Kasumi-1 (cell line): ENCODE measurements at regions not wholly inside any gene's neighbourhood (a gene's known extent, or its start where the extent isn't known, plus 50 kb on each side); places are given as distances from the start of the nearest gene placed in this dataset.
"Not testable (repeated sequence)": the region's sequence is repeated elsewhere in the genome, so short reads cannot be mapped to it uniquely, and the experiment has no call there.

Source experiments
- DNase-seq, 2 experiments: peaks; one replicate each; lab custom pipeline; 2025; lab: John Stamatoyannopoulos, UW

- DNase-seq: no peak
Observed at GRCh38 chr1:118459871-118460270, 274.8 kb upstream of the SPAG17 start.

DNA sequence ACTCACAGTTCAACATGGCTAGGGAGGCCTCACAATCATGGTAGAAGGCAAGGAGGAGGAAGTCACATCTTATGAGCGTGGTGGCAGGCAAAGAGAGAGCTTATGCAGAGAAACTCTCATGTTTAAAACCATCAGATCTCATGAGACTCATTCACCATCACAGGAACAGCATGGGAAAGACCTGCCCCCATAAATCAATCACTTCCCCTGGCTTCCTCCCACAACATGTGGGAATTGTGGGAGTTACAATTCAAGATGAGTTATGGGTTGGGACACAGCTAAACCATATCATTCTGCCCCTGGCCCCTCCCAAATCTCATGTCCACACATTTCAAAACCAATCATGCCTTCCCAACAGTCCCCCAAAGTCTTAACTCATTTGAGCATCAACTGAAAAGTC, 268.8 kb upstream of the SPAG17 start:
- DNase-seq: not testable (repeated sequence)

DNA sequence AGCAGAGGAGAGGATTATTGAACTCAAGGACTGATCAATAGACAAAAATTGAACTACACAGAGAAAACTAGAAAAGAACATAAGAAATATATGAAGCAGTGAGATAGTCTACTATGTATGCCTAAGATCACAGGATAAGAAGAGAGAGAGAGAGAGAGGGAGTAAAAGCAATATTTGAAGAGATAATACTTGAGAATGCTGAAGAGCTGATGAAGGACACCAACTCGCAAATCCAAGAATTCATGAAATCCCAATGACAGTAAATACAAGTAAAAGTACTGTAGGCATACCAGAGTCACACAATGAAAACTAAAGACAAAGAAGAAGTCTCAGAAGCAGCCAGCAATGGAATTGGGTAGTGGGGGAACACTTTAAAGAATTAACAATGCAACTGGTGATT, 260.1 kb upstream of the SPAG17 start:
- no peak for DNase-seq

DNA sequence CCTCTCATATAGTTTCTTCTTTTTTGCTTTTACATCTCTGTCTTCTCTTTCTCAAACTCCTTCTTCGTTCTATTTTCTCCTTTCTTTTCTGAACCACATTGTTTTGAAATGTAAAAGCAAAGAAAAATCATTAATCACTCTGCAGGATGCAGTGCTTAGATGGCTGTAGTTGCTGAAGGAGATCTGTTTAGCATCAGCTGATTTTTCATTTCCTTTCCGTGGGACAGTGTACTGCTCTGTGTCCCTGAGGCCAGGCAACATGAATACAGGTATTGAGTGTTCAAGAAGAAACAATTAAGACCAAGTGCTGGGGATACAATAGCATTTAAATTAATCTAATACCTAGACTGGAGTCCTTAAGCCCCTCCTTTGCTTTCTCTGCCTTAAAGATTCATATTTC, 257.2 kb upstream of the SPAG17 start:
- no peak for DNase-seq

- no peak for DNase-seq
Observed at GRCh38 chr1:118437664-118438063, 252.6 kb upstream of the SPAG17 start.

- DNase-seq: peak in 1 of 2 experiments; percentile 10
Observed at GRCh38 chr1:118429856-118430255, 244.8 kb upstream of the SPAG17 start.

GRCh38 chr1:118421868-118422350, 236.9 kb upstream of the SPAG17 start:
- no peak for DNase-seq

- DNase-seq: no peak
Observed at GRCh38 chr1:118404024-118404423, 219.0 kb upstream of the SPAG17 start.

DNA sequence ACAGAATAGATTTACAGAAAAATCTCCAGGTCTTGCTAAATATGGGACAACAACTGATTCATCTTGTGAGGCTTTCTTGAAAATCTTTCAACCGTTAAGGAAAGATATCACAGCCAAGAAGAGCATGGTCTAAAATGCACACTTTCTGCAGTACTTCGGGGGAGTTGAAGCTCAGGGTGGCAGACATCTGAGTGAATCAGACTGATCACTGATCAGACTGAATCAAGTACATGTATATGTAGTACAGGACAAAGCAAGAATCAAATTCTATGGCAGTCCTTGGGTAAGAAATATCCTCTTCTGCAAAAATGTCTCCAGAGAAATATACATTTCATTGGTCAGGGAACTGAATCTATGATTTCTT, 212.4 kb upstream of the SPAG17 start:
- no peak for DNase-seq

DNA sequence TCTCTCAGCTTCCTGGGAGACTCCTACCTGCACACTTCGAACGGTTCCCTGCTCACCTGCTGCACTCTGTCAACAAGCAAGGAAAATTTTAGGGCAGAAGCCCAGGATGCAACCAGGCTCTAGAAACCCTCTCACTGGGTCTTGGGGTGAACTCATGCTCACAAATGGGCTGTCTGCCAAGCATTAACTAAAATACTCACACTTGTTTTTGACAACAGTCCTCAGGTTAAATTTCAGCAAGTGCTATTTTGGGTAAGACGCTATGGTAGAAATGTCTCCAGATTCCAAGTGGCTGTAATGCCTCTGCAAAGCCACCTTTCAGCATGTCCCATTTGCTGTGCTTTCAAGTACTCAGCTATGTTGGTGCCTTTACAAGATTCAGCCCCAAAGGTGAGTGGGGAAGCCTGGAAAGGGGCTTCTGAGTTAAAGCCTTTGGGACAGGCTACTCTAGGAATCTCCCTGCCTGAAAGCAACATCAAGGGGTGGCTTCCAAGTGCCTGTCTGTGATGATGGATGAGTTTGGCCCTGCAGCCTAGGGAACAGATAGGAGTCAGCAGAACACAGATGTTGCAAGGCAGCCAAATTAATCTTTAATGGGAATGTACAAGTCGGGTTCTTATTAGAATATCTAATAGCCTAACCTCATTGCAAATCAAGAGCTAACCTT, 211.9 kb upstream of the SPAG17 start:
- no peak for DNase-seq

DNA sequence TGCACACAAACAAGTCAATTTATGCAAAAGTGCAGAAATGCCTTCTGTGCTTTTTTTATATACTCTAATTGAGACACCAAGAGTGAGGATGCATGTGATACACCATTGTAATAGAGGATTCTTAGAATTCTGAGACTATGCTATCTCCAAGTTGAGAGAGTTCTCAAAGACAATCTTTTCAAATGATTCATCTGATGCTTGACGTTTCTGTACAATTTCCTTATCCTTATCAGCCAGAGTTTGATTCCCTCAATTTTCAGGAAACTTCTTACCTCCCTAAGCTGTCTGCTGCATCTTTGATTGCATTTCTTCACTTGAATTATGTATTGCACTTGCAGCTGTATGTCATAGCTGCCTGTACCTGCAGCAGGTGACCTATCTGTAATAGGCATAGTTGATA, 211.3 kb upstream of the SPAG17 start:
- DNase-seq: no peak

DNA sequence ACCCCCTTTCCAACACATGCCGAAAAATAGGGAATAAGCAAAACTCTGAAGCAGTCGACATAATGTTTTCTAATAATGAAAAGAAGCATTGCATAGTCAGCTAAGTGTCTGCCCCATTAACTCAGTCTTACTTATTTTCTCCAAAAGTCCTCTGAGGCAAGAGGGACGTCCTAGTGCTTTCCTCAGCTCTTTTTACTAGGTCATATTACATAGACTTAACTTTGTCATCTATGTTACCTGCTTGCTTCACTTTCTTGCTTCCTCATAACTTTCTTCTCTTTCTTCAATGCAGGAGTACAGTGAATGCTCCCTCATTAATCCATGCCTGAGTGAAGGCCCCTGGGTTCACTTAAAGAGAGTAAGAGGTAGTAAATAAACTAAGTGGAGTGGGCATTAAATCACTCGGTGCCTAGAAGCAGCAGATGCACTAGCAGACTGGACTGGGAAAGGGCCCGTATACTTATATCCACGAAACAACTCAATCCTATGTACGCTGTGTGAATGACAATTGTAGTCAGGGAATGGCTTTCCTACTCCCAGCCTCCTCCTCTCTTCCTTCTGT, 210.5 kb upstream of the SPAG17 start:
- DNase-seq: no peak

- DNase-seq: no peak
Observed at GRCh38 chr1:118390955-118391354, 205.9 kb upstream of the SPAG17 start.

- DNase-seq: no peak
Observed at GRCh38 chr1:118388301-118388959, 203.4 kb upstream of the SPAG17 start.

GRCh38 chr1:118381197-118381869, 196.3 kb upstream of the SPAG17 start:
- no peak for DNase-seq

DNA sequence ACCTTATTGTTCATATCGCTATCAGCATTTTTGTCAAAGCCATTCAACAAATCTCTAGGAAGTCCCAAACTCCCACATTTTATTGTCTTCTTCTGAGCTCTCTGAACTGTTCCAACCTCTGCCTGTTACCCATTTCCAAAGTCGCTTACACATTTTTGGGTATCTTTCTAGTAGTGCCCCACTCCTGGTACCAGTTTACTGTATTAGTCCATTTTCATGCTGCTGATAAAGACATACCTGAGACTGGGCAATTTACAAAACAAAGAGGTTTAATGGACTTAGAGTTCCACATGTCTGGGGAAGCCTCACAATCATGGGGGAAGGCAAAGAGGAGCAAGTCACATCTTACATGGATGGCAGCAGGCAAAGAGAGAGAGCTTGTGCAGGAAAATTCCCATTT, 192.2 kb upstream of the SPAG17 start:
- not testable (repeated sequence) for DNase-seq

GRCh38 chr1:118371612-118372011, 186.6 kb upstream of the SPAG17 start:
- no peak for DNase-seq

- no peak for DNase-seq
Observed at GRCh38 chr1:118370861-118371260, 185.8 kb upstream of the SPAG17 start.

DNA sequence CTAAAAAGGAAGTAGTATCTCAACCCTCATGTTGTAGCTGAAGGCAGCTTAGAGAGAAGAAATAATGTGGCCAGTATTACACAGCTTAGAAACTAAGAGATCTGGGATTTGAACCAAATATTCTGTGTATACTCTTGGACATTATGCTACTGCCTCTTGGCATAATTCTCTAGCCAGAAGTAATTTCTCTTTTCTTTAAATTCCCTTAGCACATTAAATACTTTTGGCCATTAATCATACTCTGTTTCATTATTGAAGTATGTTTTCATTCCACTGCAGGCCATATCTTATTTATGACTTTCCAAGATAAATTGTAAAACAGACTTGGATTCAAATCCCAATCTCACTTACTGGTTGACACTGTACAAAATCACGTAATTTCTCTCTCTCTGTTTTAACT, 181.3 kb upstream of the SPAG17 start:
- DNase-seq: no peak

DNA sequence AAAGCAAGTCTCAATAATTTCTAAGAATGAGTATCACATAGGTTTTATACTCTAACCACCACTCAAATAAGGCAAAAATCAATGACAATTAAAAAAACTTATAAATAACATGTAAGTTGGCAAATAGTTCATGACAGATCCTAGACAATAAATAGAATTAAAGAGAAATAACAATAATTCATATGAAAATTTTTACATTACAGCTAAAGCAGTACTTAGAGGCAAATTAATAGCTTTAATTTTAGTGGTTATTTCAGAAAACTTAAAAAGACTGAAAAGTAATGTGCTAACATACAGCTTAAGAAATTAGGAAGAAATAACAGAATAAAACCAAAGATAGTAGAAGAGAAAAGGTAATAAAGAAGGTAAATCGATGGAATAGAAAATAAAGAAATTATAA, 179.9 kb upstream of the SPAG17 start:
- DNase-seq: no peak

GRCh38 chr1:118363396-118363795, 178.4 kb upstream of the SPAG17 start:
- DNase-seq: no peak

DNA sequence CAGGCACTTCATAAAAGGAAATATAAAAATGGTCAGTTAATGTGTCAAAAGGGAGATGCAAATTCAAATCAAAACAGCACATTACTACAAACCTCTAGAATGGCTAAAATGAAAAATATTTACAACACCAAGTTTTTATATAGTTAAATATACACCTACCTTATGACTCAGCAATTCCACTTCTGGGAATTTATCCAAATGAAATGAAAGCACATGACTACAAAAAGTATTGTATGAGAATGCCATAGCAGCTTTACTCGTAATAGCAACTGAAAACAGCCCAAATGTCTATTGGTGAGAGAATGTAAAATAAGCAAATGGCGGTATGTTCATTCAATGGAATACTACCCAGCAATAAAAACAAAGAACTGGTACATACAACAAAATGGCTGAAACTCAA, 175.8 kb upstream of the SPAG17 start:
- no peak for DNase-seq

GRCh38 chr1:118346936-118347335, 161.9 kb upstream of the SPAG17 start:
- no peak for DNase-seq
